ENCODE measurements at regions not wholly inside any gene's neighbourhood (a gene's known extent, or its start where the extent isn't known, plus 50 kb on each side); places are given as distances from the start of the nearest gene placed in this dataset.

- H3K4me1 Mint-ChIP-seq, result peaks cover 4% of the 10 kb centered on the region
- H3K9me3 Mint-ChIP-seq, result peaks cover 3% of the 10 kb centered on the region
- no peak for DNase-seq
- peaks cover 5% of the 10 kb centered on the region for H3K27me3 Mint-ChIP-seq (ENCODE audit: low read depth, poor library complexity)
- no peaks in the 10 kb centered on the region for H3K36me3 Mint-ChIP-seq (ENCODE audit: low read depth)
- H3K27ac Mint-ChIP-seq, result no peak overlapping the region
- H3K4me3 Mint-ChIP-seq, result no peak overlapping the region
- TF ChIP-seq, protein P1, sequence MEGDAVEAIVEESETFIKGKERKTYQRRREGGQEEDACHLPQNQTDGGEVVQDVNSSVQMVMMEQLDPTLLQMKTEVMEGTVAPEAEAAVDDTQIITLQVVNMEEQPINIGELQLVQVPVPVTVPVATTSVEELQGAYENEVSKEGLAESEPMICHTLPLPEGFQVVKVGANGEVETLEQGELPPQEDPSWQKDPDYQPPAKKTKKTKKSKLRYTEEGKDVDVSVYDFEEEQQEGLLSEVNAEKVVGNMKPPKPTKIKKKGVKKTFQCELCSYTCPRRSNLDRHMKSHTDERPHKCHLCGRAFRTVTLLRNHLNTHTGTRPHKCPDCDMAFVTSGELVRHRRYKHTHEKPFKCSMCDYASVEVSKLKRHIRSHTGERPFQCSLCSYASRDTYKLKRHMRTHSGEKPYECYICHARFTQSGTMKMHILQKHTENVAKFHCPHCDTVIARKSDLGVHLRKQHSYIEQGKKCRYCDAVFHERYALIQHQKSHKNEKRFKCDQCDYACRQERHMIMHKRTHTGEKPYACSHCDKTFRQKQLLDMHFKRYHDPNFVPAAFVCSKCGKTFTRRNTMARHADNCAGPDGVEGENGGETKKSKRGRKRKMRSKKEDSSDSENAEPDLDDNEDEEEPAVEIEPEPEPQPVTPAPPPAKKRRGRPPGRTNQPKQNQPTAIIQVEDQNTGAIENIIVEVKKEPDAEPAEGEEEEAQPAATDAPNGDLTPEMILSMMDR (IDR thresholded peaks at IDR 0.05), result no peak
Measured at GRCh38 chr21:27721675-27722074, 754.8 kb upstream of the ADAMTS5 start.

DNA sequence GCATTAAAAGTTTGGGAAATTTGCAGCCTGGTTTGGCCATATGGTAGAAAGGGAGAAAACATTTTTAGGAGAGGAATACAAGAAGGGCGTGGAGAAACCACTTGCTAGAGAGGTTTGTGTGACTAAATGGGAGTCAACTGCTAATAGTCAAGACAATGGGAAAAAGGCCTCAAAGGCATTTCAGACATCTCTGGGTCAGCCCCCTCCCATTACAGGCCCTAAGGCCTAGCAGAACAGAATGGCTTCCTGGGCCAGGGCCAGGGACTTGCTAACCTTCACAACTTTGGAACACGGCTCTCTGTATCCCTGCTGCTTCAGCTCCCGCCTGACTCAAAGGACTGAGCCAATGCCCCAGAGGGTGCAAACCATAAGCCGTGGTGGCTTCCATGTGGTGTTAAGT, 752.3 kb upstream of the ADAMTS5 start:
- Mint-ChIP-seq H3K27ac (no peak overlapping the region), H3K4me3 (no peak overlapping the region), H3K36me3 (ENCODE audit: low read depth) (no peaks in the 10 kb centered on the region), H3K27me3 (ENCODE audit: low read depth, poor library complexity) (peaks cover 5% of the 10 kb centered on the region), H3K9me3 (peaks cover 3% of the 10 kb centered on the region), H3K4me1 (no peaks in the 10 kb centered on the region)
- no peak for DNase-seq
- TF ChIP-seq, protein P1 (IDR thresholded peaks at IDR 0.05), result no peak

- H3K9me3 Mint-ChIP-seq, result no peaks in the 10 kb centered on the region
- DNase-seq, result no peak
- H3K27me3 Mint-ChIP-seq (ENCODE audit: low read depth, poor library complexity), result no peaks in the 10 kb centered on the region
- H3K36me3 Mint-ChIP-seq (ENCODE audit: low read depth), result no peaks in the 10 kb centered on the region
- TF ChIP-seq, protein P1 (IDR thresholded peaks at IDR 0.05), result no peak
- no peak overlapping the region for H3K4me3 Mint-ChIP-seq
- no peaks in the 10 kb centered on the region for H3K4me1 Mint-ChIP-seq
- no peak overlapping the region for H3K27ac Mint-ChIP-seq
Measured at GRCh38 chr21:27715131-27715530, 748.2 kb upstream of the ADAMTS5 start.

DNA sequence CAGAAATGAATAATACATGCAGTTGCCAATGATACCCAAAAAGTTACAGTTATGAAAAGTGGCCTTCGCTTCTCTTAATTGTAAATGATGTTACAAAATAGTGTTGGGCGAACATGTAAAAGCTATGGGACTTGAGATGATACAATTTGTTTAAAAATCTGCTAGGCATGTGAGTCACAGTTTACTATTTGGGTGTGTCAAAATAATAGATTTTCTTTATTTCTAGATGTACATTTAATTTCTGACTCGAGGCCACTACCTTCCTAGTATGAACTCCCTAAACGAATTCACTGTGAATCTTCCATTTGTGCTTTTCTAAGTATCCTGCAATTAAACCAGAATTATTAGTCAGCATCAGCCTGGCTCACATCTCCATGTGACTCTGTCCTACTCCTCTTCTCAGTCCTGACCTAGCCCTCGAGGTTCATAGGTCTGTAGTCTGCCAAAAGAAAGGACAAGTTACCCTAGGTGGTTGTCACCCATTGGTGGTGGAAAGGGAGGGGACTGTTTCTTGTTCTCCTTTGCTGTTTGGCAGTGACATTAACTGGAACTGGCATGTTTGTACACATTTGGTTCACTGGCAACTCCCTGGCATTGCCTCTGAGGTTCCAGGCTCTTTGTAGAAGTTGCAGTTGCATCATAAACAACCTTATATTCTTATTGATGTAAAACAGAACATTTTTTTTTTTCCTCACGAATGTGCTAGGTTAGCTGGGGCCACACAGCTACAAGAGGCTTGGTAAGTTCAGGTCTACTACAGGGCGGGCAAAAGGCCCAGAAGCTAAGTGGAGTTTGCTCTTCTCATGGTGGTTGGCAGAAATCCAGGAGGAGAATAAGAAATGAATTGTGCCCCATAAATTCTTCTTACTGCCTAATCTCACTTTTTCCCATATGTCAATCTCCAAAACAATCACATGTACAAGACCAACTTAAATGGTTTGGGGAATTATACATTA, 746.5 kb upstream of the ADAMTS5 start:
- no peak for DNase-seq
- H3K4me1 Mint-ChIP-seq, result no peaks in the 10 kb centered on the region
- H3K36me3 Mint-ChIP-seq (ENCODE audit: low read depth), result no peaks in the 10 kb centered on the region
- TF ChIP-seq, protein P1 (IDR thresholded peaks at IDR 0.05), result no peak
- peaks cover 7% of the 10 kb centered on the region for H3K9me3 Mint-ChIP-seq
- no peak overlapping the region for H3K27ac Mint-ChIP-seq
- H3K27me3 Mint-ChIP-seq (ENCODE audit: low read depth, poor library complexity), result no peaks in the 10 kb centered on the region
- no peak overlapping the region for H3K4me3 Mint-ChIP-seq

GRCh38 chr21:27704567-27705166, 737.8 kb upstream of the ADAMTS5 start:
- Mint-ChIP-seq H3K4me3 (no peak overlapping the region), H3K4me1 (no peaks in the 10 kb centered on the region), H3K36me3 (ENCODE audit: low read depth) (no peaks in the 10 kb centered on the region), H3K9me3 (peaks cover 26% of the 10 kb centered on the region), H3K27me3 (ENCODE audit: low read depth, poor library complexity) (no peaks in the 10 kb centered on the region), H3K27ac (no peak overlapping the region)
- no peak for DNase-seq
- TF ChIP-seq, protein P1 (IDR thresholded peaks at IDR 0.05), result no peak

All from nephron progenitor cell (in vitro differentiated cells).